ENCODE measurements at regions not wholly inside any gene's neighbourhood (a gene's known extent, or its start where the extent isn't known, plus 50 kb on each side); places are given as distances from the start of the nearest gene placed in this dataset.

GRCh38 chr2:192971981-192972380 is 777.2 kb upstream of the TMEFF2 start:
- TF ChIP-seq CTCF (IDR thresholded peaks at IDR 0.05) = no peak
- no peak for TF ChIP-seq POLR2A (IDR thresholded peaks at IDR 0.05)

All from lower leg skin (tissue), 3 donors.